ENCODE measurements at regions not wholly inside any gene's neighbourhood (a gene's known extent, or its start where the extent isn't known, plus 50 kb on each side); places are given as distances from the start of the nearest gene placed in this dataset.

GRCh38 chr2:113361051-113361450, 76.4 kb upstream of the ZNG1B start:
- FAIRE-seq: no peak
- WGBS (ENCODE audit: insufficient coverage, insufficient replicate concordance, low lambda C conversion rate, missing lambda C conversion rate): 28% methylated on average over 3 of the region's 3 CpGs
- TF ChIP-seq ZNF592 (IDR thresholded peaks at IDR 0.05): no peak
- TF ChIP-seq ZBTB11 (CRISPR knock-in tag; IDR thresholded peaks at IDR 0.05): no peak
- TF ChIP-seq USF2 (IDR thresholded peaks at IDR 0.05; ENCODE audit: borderline replicate concordance, low read depth, low read length): no peak
- TF ChIP-seq ZBED1 (IDR thresholded peaks at IDR 0.05; ENCODE audit: borderline replicate concordance): no peak
- TF ChIP-seq POLR2A (IDR thresholded peaks at IDR 0.05; ENCODE audit: low read depth, low read length): no peak
- no peak for TF ChIP-seq SPI1 (IDR thresholded peaks at IDR 0.05; ENCODE audit: borderline replicate concordance, insufficient read depth, low read depth, low read length)
- TF ChIP-seq NR2C1 (IDR thresholded peaks at IDR 0.05): no peak
- TF ChIP-seq IRF4 (IDR thresholded peaks at IDR 0.05; ENCODE audit: low read depth, low read length): no peak
- no peak for TF ChIP-seq SMARCA5 (IDR thresholded peaks at IDR 0.05)
- TF ChIP-seq ATF3 (IDR thresholded peaks at IDR 0.05; ENCODE audit: borderline replicate concordance, extremely low read depth, low read depth, low read length): no peak
- no peak for TF ChIP-seq RUNX3 (IDR thresholded peaks at IDR 0.05; ENCODE audit: low read length)
- no peak for TF ChIP-seq SUZ12 (IDR thresholded peaks at IDR 0.05; ENCODE audit: unreplicated experiment)
- TF ChIP-seq FOXM1 (IDR thresholded peaks at IDR 0.05; ENCODE audit: low read depth, low read length): no peak

More at GRCh38 chr2:113361051-113361450, 76.4 kb upstream of the ZNG1B start:
- Histone ChIP-seq H3K4me3 (no peak overlapping the region), H4K20me1 (ENCODE audit: control insufficient read depth, insufficient read depth) (no peaks in the 10 kb centered on the region), H3K4me2 (ENCODE audit: control insufficient read depth, insufficient read depth) (no peak overlapping the region), H3K36me3 (ENCODE audit: control insufficient read depth in 2 of 2, insufficient read depth in 2 of 2, low read length in 1 of 2) (no peaks in the 10 kb centered on the region), H3K27ac (ENCODE audit: control insufficient read depth, insufficient read depth) (no peak overlapping the region), H3K4me1 (ENCODE audit: control insufficient read depth, insufficient read depth, low read length) (no peaks in the 10 kb centered on the region), H3K27me3 (replicated peaks in 1 of 2; ENCODE audit: control insufficient read depth in 2 of 2, insufficient read depth in 2 of 2, low read length in 1 of 2) (no peaks in the 10 kb centered on the region), H3K9ac (ENCODE audit: control insufficient read depth, insufficient read depth, low read length) (no peak overlapping the region), H2AFZ (ENCODE audit: control insufficient read depth, low read depth, low read length) (no peak overlapping the region), H3K79me2 (ENCODE audit: control insufficient read depth, insufficient read depth, low read length) (no peaks in the 10 kb centered on the region), H3K9me3 (replicated peaks; ENCODE audit: control insufficient read depth, insufficient read depth, low read length) (no peaks in the 10 kb centered on the region)
- POLR2A ChIA-PET: no interaction called here
- SMC1A ChIA-PET (ENCODE audit: uncharacterized antibody, unreplicated experiment): no interaction called here
- DNase-seq (ENCODE audit: low read depth, low spot score) (no peak), ATAC-seq (no peak)
- intact Hi-C loops (cut with micrococcal nuclease; ENCODE audit: unreplicated experiment): no loop called here
- no TSS peak for BruUV-seq (replicated peaks)
- RAD21 ChIA-PET (ENCODE audit: unreplicated experiment): no interaction called here
- in situ Hi-C loops (cut with MboI): no loop called here
- CTCF ChIA-PET: no interaction called here

Data from GM12878 (cell line).